Muscle layer of duodenum (tissue), 2 donors: ENCODE measurements at regions not wholly inside any gene's neighbourhood (a gene's known extent, or its start where the extent isn't known, plus 50 kb on each side); places are given as distances from the start of the nearest gene placed in this dataset.

Experiments
- H3K27ac ChIP-seq: one replicate; pipeline ENCODE4 v1.7.0; 2013; ENCODE audit warnings: mild to moderate bottlenecking, low read length
- H3K27me3 ChIP-seq: one replicate; pipeline ENCODE4 v1.7.0; 2013; ENCODE audit warnings: low read depth, mild to moderate bottlenecking, control low read depth, low read length
- H3K36me3 ChIP-seq, 2 donors: one replicate each; pipeline ENCODE4 v1.7.0; 2013; ENCODE audit warnings: low read length in 2 of 2, control low read depth in 1 of 2, mild to moderate bottlenecking in 1 of 2; ENCODE audit not compliant: insufficient read depth in 2 of 2, control insufficient read depth in 1 of 2
- H3K4me1 ChIP-seq, 2 donors: one replicate each; pipeline ENCODE4 v1.7.0; 2013; ENCODE audit warnings: low read length in 2 of 2, mild to moderate bottlenecking in 2 of 2, control low read depth in 1 of 2, moderate library complexity in 1 of 2; ENCODE audit not compliant: insufficient read depth in 2 of 2, control insufficient read depth in 1 of 2
- H3K4me3 ChIP-seq, 2 donors: one replicate each; pipeline ENCODE4 v1.7.0; 2013; ENCODE audit warnings: low read length in 2 of 2, low read depth in 1 of 2, mild to moderate bottlenecking in 1 of 2
- H3K9me3 ChIP-seq, 2 donors: one replicate each; pipeline ENCODE4 v1.7.0; 2013; ENCODE audit warnings: low read length in 2 of 2, control low read depth in 1 of 2, mild to moderate bottlenecking in 1 of 2; ENCODE audit not compliant: control insufficient read depth in 1 of 2
- donor health status: healthy.

GRCh38 chr1:95435611-95436010, 201.6 kb downstream of the RWDD3 start:
- Histone ChIP-seq H3K4me1 (no peaks in the 10 kb centered on the region), H3K9me3 (no peaks in the 10 kb centered on the region), H3K36me3 (no peaks in the 10 kb centered on the region), H3K27ac (no peak overlapping the region), H3K4me3 (no peak overlapping the region), H3K27me3 (no peaks in the 10 kb centered on the region)

- Histone ChIP-seq H3K36me3 (no peaks in the 10 kb centered on the region), H3K4me3 (no peak overlapping the region), H3K4me1 (no peaks in the 10 kb centered on the region), H3K9me3 (no peaks in the 10 kb centered on the region), H3K27ac (no peak overlapping the region), H3K27me3 (no peaks in the 10 kb centered on the region)
These were observed 203.0 kb downstream of the RWDD3 start for GRCh38 chr1:95437011-95437410.

GRCh38 chr1:95437781-95438180, 203.8 kb downstream of the RWDD3 start:
- Histone ChIP-seq H3K4me1 (no peaks in the 10 kb centered on the region), H3K27ac (no peak overlapping the region), H3K4me3 (no peak overlapping the region), H3K27me3 (no peaks in the 10 kb centered on the region), H3K36me3 (no peaks in the 10 kb centered on the region), H3K9me3 (no peaks in the 10 kb centered on the region)

GRCh38 chr1:95438218-95438948, 204.4 kb downstream of the RWDD3 start:
- Histone ChIP-seq H3K4me1 (no peaks in the 10 kb centered on the region), H3K9me3 (no peaks in the 10 kb centered on the region), H3K36me3 (no peaks in the 10 kb centered on the region), H3K4me3 (no peak overlapping the region), H3K27me3 (no peaks in the 10 kb centered on the region), H3K27ac (no peak overlapping the region)

GRCh38 chr1:95440511-95440910, 206.5 kb downstream of the RWDD3 start:
- H3K27ac ChIP-seq: no peak overlapping the region
- no peaks in the 10 kb centered on the region for H3K9me3 ChIP-seq
- H3K36me3 ChIP-seq: no peaks in the 10 kb centered on the region
- no peak overlapping the region for H3K4me3 ChIP-seq
- no peaks in the 10 kb centered on the region for H3K27me3 ChIP-seq
- H3K4me1 ChIP-seq: no peaks in the 10 kb centered on the region

- Histone ChIP-seq H3K36me3 (no peaks in the 10 kb centered on the region), H3K27ac (no peak overlapping the region), H3K4me1 (no peaks in the 10 kb centered on the region), H3K4me3 (no peak overlapping the region), H3K9me3 (peaks cover 0 to 4% of the 10 kb centered on the region in 2 donors), H3K27me3 (no peaks in the 10 kb centered on the region)
These were observed 215.5 kb downstream of the RWDD3 start for GRCh38 chr1:95449516-95449915.

- no peaks in the 10 kb centered on the region for H3K4me1 ChIP-seq
- H3K27ac ChIP-seq: no peak overlapping the region
- peaks cover 4 to 5% of the 10 kb centered on the region in 2 donors for H3K9me3 ChIP-seq
- no peaks in the 10 kb centered on the region for H3K36me3 ChIP-seq
- no peak overlapping the region for H3K4me3 ChIP-seq
- no peaks in the 10 kb centered on the region for H3K27me3 ChIP-seq
These were observed 217.0 kb downstream of the RWDD3 start for GRCh38 chr1:95451054-95451453.

- H3K4me3 ChIP-seq: no peak overlapping the region
- no peaks in the 10 kb centered on the region for H3K27me3 ChIP-seq
- H3K36me3 ChIP-seq: no peaks in the 10 kb centered on the region
- no peaks in the 10 kb centered on the region for H3K4me1 ChIP-seq
- H3K9me3 ChIP-seq: peaks cover 4 to 5% of the 10 kb centered on the region in 2 donors
- no peak overlapping the region for H3K27ac ChIP-seq
These were observed 217.9 kb downstream of the RWDD3 start for GRCh38 chr1:95451904-95452303.

- no peaks in the 10 kb centered on the region for H3K4me1 ChIP-seq
- H3K4me3 ChIP-seq: no peak overlapping the region
- peaks cover 4 to 5% of the 10 kb centered on the region in 2 donors for H3K9me3 ChIP-seq
- H3K27me3 ChIP-seq: no peaks in the 10 kb centered on the region
- no peaks in the 10 kb centered on the region for H3K36me3 ChIP-seq
- no peak overlapping the region for H3K27ac ChIP-seq
These were observed 219.0 kb downstream of the RWDD3 start for GRCh38 chr1:95453053-95453452.

- H3K36me3 ChIP-seq: no peaks in the 10 kb centered on the region
- no peaks in the 10 kb centered on the region for H3K4me1 ChIP-seq
- no peak overlapping the region for H3K27ac ChIP-seq
- no peaks in the 10 kb centered on the region for H3K27me3 ChIP-seq
- H3K9me3 ChIP-seq: peaks cover 0 to 5% of the 10 kb centered on the region in 2 donors
- H3K4me3 ChIP-seq: no peak overlapping the region
These were observed 233.0 kb downstream of the RWDD3 start for GRCh38 chr1:95467036-95467435.

GRCh38 chr1:95475686-95476457, 241.9 kb downstream of the RWDD3 start:
- Histone ChIP-seq H3K27ac (no peak overlapping the region), H3K9me3 (no peaks in the 10 kb centered on the region), H3K4me1 (no peaks in the 10 kb centered on the region), H3K4me3 (no peak overlapping the region), H3K27me3 (no peaks in the 10 kb centered on the region), H3K36me3 (no peaks in the 10 kb centered on the region)
